GM20431 (cell line): ENCODE measurements at regions not wholly inside any gene's neighbourhood (a gene's known extent, or its start where the extent isn't known, plus 50 kb on each side); places are given as distances from the start of the nearest gene placed in this dataset.
"Not testable (repeated sequence)": the region's sequence is repeated elsewhere in the genome, so short reads cannot be mapped to it uniquely, and the experiment has no call there.

ENCODE experiments used
- in situ Hi-C: fragments of 300-500 bp; cut with MseI, MboI; formaldehyde crosslinking; loops from one replicate; pipeline ENCODE4 v1.15.0; 2020; ENCODE audit warnings: low sequenced_read_pairs; ENCODE audit not compliant: unreplicated experiment

GRCh38 chr5:7068156-7068555, 327.8 kb upstream of the ADCY2 start:
- in situ Hi-C loops, result no loop called here

DNA sequence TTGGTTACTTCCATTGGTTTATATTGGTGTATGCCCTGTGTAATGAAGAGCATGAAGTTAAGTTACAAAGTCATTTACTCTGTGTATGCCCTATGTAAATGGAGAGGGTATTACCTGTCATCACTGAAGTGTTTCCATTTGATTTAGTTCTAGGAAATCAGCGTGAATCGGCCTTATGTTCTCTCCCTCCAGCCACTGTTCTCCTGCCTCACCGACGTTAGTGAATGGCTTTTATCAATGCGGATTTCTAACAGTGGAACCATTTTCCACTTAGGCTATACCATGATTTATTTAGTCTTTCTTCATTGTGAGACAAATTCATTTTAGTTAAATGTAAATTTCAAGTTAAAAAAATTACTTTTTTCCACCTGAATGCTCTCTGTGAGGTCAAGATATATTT, 327.0 kb upstream of the ADCY2 start:
- in situ Hi-C loops, result no loop called here

DNA sequence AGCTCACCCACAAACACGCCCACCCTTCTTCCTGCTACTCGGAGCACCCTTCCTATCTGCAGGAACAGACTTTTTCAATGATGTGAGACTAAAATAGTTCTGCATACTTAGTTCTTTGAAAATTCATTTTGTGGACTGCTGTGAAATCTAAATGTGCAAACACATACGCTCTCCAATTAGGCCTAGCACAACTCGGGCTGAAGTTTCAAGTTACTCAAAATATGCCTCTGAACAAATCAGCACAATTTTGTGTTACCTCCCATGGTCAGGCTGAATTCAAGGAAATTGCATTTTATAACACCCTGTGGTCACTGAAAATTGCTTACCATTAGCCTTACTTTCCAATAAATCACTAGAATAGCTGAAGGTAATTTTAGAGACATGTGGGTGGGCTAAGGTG, 323.8 kb upstream of the ADCY2 start:
- in situ Hi-C loops, result no loop called here

GRCh38 chr5:7073666-7074065, 322.3 kb upstream of the ADCY2 start:
- in situ Hi-C loops, result no loop called here

GRCh38 chr5:7074176-7074575, 321.8 kb upstream of the ADCY2 start:
- in situ Hi-C loops, result no loop called here

- in situ Hi-C loops, result no loop called here
Observed at GRCh38 chr5:7075470-7075869, 320.5 kb upstream of the ADCY2 start.

DNA sequence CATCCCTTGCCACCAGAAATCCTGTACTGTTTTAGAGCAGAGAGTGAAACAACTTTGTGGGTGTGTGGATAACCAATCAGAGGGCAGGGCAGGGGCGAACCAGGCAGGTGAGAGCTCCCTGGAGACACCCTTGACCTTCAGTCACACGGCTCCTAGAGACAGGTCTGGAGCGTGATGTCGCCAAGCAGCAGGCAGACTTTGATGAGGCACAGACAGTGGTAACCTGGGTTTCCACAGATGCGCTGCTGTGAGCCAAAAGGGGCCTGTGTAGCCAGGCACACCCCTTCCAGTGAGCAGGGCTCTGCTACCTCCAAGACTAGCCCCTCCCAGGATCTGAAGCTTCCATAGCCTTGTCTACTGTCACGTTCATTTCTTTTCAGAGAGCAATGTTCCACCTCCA, 317.8 kb upstream of the ADCY2 start:
- in situ Hi-C loops, result no loop called here

DNA sequence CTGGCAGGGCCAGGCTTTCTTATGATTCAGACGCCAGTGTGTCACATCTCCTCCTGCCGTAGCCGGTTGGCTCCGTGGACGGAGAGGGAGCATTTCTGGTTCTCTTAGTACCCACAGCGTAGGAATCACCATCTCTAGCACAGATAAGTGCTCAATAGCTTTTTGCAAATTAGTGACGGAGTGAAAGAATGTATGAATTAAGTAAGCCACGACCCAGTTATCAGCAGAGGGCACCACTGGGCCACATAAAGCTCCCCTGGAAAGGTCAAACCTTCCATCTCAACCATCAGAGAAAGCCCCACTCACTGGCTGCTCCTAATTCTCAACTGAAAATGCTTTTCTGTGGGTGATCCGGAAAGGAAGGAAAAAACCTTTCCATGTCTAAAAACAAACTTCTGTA, 317.0 kb upstream of the ADCY2 start:
- in situ Hi-C loops, result no loop called here

- in situ Hi-C loops, result no loop called here
Observed at GRCh38 chr5:7080501-7080900, 315.4 kb upstream of the ADCY2 start.

DNA sequence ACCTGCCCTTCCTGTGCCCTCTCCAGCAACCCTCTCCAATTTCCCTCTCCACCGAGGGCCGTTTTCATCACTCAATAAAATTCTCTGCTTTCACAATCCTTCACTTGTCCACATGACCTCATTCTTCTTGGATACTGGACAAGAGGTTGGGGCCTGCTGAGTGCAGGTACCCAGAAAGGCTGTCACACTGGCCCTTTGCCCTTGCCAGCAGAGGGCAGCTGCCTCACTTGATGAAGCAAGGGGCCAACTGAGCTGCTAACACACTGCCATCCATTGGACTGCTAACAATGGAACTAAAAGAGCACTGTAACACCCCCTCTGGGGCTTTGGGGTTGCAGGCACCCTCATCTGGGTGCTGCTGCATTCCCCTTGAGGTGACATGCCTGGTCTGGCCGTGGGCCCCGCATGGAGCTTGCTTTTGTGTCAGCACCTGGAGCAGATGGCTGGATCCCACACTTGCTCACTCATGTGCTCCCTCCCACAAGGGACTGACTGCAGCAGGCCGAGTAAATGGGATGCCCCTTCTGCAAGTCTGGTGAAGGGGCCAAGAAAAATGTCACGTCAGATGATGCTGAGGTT, 308.1 kb upstream of the ADCY2 start:
- in situ Hi-C loops, result no loop called here

- in situ Hi-C loops, result no loop called here
Observed at GRCh38 chr5:7088849-7089248, 307.1 kb upstream of the ADCY2 start.

DNA sequence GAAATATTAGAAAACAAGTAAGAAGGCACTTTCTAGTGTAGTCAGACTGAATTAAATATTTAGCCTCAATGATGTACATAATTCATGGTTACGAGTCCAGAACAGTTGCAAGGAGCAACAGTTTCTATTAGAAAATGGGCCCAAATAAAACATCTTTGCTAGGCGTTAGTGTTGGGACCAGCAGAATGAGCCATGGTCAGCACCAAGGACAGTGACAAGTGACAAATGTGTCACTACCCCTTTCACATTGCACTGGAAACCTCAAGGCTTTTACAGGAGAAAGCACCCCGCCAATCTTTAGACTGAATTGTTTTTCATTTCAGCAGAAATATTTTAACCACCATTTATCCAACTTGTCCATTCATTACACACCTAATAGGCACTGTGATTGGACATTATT, 301.3 kb upstream of the ADCY2 start:
- in situ Hi-C loops, result no loop called here

- in situ Hi-C loops, result no loop called here
Observed at GRCh38 chr5:7096294-7096693, 299.6 kb upstream of the ADCY2 start.

DNA sequence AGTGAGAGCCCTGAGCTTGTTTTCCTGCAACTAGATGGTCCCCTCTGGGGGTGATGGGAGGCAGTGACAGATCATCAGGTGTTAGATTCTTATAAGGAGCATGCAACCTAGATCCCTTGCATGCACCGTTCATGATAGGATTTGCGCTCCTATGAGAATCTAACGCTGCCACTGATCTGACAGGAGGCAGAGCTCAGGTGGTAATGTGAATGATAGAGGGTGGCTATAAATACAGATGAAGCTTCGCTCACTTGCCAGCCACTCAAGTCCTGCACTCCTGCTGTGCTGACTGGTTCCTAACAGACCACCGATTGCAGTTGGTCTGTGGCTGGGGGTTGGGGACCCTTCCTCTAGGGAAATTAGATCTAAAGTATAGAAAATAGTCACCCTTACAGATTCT, 290.6 kb upstream of the ADCY2 start:
- in situ Hi-C loops, result no loop called here

GRCh38 chr5:7117961-7118360, 278.0 kb upstream of the ADCY2 start:
- in situ Hi-C loops, result no loop called here

- in situ Hi-C loops, result no loop called here
Observed at GRCh38 chr5:7131680-7132079, 264.3 kb upstream of the ADCY2 start.

GRCh38 chr5:7146886-7147285, 249.1 kb upstream of the ADCY2 start:
- in situ Hi-C loops, result no loop called here

- in situ Hi-C loops, result no loop called here
Observed at GRCh38 chr5:7157083-7157482, 238.9 kb upstream of the ADCY2 start.

GRCh38 chr5:7169240-7169878, 226.6 kb upstream of the ADCY2 start:
- in situ Hi-C loops, result no loop called here

DNA sequence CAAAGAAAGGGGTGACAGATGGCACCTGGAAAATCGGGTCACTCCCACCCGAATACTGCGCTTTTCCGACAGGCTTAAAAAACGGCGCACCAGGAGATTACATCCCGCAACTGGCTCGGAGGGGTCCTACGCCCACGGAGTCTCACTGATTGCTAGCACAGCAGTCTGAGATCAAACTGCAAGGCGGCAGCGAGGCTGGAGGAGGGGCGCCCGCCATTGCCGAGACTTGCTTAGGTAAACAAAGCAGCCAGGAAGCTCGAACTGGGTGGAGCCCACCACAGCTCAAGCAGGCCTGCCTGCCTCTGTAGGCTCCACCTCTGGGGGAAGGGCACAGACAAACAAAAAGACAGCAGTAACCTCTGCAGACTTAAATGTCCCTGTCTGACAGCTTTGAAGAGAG, 225.2 kb upstream of the ADCY2 start:
- in situ Hi-C loops, result not testable (repeated sequence)

DNA sequence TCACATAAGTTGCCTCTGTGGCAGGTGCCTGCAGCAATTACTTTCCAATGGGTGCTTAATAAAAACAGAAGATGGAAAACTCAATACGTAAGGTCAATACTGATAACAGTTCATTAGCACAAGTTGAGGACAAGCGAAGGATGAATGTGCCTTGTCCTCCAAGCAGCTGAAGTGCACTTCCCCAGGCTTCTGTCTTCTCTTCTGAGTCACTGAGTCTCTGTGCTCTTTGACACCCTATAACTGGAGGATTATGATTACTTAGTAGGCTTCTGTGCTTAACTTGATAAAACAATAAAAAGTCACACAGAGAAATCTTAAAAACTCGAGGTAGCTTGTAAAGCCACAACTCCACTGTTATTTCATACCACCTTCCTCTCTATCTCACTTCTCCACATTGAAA, 216.6 kb upstream of the ADCY2 start:
- in situ Hi-C loops, result no loop called here

GRCh38 chr5:7181841-7182240, 214.1 kb upstream of the ADCY2 start:
- in situ Hi-C loops, result no loop called here
